C4-2B (cell line): ENCODE measurements at regions not wholly inside any gene's neighbourhood (a gene's known extent, or its start where the extent isn't known, plus 50 kb on each side); places are given as distances from the start of the nearest gene placed in this dataset.

Experiments
- CTCF ChIP-seq: fragments of 450-650 bp; conservative IDR thresholded peaks from 2 replicates; pipeline ENCODE4 v1.5.1; 2017; ENCODE audit warnings: mild to moderate bottlenecking
- ZFX ChIP-seq: fragments of 450-650 bp; IDR thresholded peaks from 2 replicates; pipeline ENCODE4 v1.6.1; 2017

- TF ChIP-seq CTCF, result no peak
- TF ChIP-seq ZFX, result no peak
These were observed 112.4 kb upstream of the VSTM2B start for GRCh38 chr19:29413435-29413834.
